ENCODE measurements at regions not wholly inside any gene's neighbourhood (a gene's known extent, or its start where the extent isn't known, plus 50 kb on each side); places are given as distances from the start of the nearest gene placed in this dataset.

DNA sequence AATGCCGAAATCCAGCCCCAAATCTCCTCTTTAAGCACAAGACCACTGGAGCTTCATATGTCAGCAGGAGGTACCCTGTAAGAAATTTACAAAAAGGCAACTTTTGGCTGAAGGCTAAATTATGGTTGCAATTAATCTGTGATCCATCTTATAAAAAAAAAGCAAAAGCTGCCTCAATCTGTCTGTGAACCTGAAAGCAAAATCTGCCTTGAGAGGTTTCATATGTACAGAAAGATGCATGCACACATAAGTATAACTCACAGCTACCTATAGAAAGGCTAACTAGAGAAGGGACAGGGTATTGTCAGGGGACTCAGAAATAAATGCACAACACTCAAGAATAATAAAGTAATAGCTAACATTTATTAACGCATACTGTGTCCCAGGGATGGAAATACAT is 964.2 kb upstream of the ADGRL2 start:
- no peaks in the 10 kb centered on the region for H3K36me3 ChIP-seq (replicated peaks in 1 of 2; ENCODE audit: control insufficient read depth in 1 of 2, insufficient read depth in 2 of 2, low read length in 2 of 2)
- H3K79me2 ChIP-seq (ENCODE audit: insufficient read depth, low read length): no peaks in the 10 kb centered on the region
- no peak overlapping the region for H2AFZ ChIP-seq (ENCODE audit: insufficient read depth, low read depth, low read length, poor library complexity, severe bottlenecking)
- H3K9me3 ChIP-seq (replicated peaks in 1 of 2; ENCODE audit: control insufficient read depth in 1 of 2, insufficient read depth in 1 of 2, low read length in 2 of 2): no peaks in the 10 kb centered on the region
- H3K27me3 ChIP-seq (ENCODE audit: control insufficient read depth in 2 of 2, insufficient read depth in 2 of 2, low read length in 2 of 2): no peaks in the 10 kb centered on the region
- no peak for DNase-seq
- no peak overlapping the region for H3K4me2 ChIP-seq (replicated peaks; ENCODE audit: extremely low read depth, low read length, poor library complexity, severe bottlenecking)
- no CpG with 5 or more reads among the region's 2 CpGs for whole genome bisulfite sequencing (ENCODE audit: insufficient coverage)
- intact Hi-C loops (cut with micrococcal nuclease): no loop called here
- no peak overlapping the region for H3K9ac ChIP-seq (ENCODE audit: insufficient read depth, low read length, poor library complexity, severe bottlenecking)
- TF ChIP-seq, protein P1, sequence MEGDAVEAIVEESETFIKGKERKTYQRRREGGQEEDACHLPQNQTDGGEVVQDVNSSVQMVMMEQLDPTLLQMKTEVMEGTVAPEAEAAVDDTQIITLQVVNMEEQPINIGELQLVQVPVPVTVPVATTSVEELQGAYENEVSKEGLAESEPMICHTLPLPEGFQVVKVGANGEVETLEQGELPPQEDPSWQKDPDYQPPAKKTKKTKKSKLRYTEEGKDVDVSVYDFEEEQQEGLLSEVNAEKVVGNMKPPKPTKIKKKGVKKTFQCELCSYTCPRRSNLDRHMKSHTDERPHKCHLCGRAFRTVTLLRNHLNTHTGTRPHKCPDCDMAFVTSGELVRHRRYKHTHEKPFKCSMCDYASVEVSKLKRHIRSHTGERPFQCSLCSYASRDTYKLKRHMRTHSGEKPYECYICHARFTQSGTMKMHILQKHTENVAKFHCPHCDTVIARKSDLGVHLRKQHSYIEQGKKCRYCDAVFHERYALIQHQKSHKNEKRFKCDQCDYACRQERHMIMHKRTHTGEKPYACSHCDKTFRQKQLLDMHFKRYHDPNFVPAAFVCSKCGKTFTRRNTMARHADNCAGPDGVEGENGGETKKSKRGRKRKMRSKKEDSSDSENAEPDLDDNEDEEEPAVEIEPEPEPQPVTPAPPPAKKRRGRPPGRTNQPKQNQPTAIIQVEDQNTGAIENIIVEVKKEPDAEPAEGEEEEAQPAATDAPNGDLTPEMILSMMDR (IDR thresholded peaks at IDR 0.05): no peak
- no peaks in the 10 kb centered on the region for H4K20me1 ChIP-seq (ENCODE audit: insufficient read depth, low read length)
- no peak overlapping the region for H3K27ac ChIP-seq (ENCODE audit: low read depth in 1 of 2, low read length in 2 of 2)
- H3K4me1 ChIP-seq (ENCODE audit: control insufficient read depth in 1 of 2, insufficient read depth in 2 of 2, low read length in 2 of 2): no peaks in the 10 kb centered on the region
- peaks cover 0 to 3% (median 0%) of the 10 kb centered on the region in 3 donors for H3K27me3 Mint-ChIP-seq (ENCODE audit: low read depth in 3 of 3)
- peaks cover 0 to 7% (median 3%) of the 10 kb centered on the region in 7 donors for H3K9me3 Mint-ChIP-seq
- no peak overlapping the region for H3K4me3 Mint-ChIP-seq
- no peak overlapping the region for H3K27ac Mint-ChIP-seq
- no peaks in the 10 kb centered on the region for H3K36me3 Mint-ChIP-seq
- H3K4me1 Mint-ChIP-seq: no peaks in the 10 kb centered on the region
- no peak overlapping the region for H3K4me3 ChIP-seq (replicated peaks in 1 of 3; ENCODE audit: low read depth in 2 of 3, low read length in 3 of 3)

DNA sequence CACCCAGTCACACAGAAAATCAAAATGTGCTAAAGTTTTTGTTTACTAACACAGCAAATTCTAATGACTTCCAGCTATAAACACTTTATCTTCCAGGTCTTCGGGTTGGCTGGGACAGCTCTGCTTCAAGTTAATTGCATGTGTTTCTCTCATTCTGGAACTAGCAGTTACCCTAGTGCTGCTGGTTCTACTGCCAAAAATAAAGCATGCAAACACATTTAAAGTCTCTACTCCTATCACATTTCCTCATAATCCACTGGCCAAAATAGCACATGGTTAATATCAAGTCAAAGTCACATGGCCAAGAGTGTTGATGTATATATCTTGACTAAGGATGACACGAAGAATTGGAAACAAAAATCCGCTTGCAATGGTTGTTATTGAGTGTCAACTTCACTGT is 973.1 kb upstream of the ADGRL2 start:
- no peaks in the 10 kb centered on the region for H3K27me3 ChIP-seq (ENCODE audit: control insufficient read depth in 2 of 2, insufficient read depth in 2 of 2, low read length in 2 of 2)
- H3K4me1 Mint-ChIP-seq: no peaks in the 10 kb centered on the region
- H3K36me3 ChIP-seq (replicated peaks in 1 of 2; ENCODE audit: control insufficient read depth in 1 of 2, insufficient read depth in 2 of 2, low read length in 2 of 2): no peaks in the 10 kb centered on the region
- no peak for DNase-seq
- H3K27me3 Mint-ChIP-seq (ENCODE audit: low read depth in 3 of 3): no peaks in the 10 kb centered on the region
- peaks cover 0 to 2% of the 10 kb centered on the region in 2 donors for H3K9me3 ChIP-seq (replicated peaks in 1 of 2; ENCODE audit: control insufficient read depth in 1 of 2, insufficient read depth in 1 of 2, low read length in 2 of 2)
- H3K4me2 ChIP-seq (replicated peaks; ENCODE audit: extremely low read depth, low read length, poor library complexity, severe bottlenecking): no peak overlapping the region
- no peaks in the 10 kb centered on the region for H3K4me1 ChIP-seq (ENCODE audit: control insufficient read depth in 1 of 2, insufficient read depth in 2 of 2, low read length in 2 of 2)
- intact Hi-C loops (cut with micrococcal nuclease): no loop called here
- H3K27ac ChIP-seq (ENCODE audit: low read depth in 1 of 2, low read length in 2 of 2): no peak overlapping the region
- peaks cover 0 to 14% (median 4%) of the 10 kb centered on the region in 7 donors for H3K9me3 Mint-ChIP-seq
- no peaks in the 10 kb centered on the region for H3K36me3 Mint-ChIP-seq
- H3K4me3 Mint-ChIP-seq: no peak overlapping the region
- TF ChIP-seq, protein P1 (IDR thresholded peaks at IDR 0.05): no peak
- no peak overlapping the region for H3K27ac Mint-ChIP-seq
- H3K4me3 ChIP-seq (replicated peaks in 1 of 3; ENCODE audit: low read depth in 2 of 3, low read length in 3 of 3): no peak overlapping the region
- H3K79me2 ChIP-seq (ENCODE audit: insufficient read depth, low read length): no peaks in the 10 kb centered on the region
- 63% methylated on average over 1 of the region's 3 CpGs for whole genome bisulfite sequencing (ENCODE audit: insufficient coverage)
- no peak overlapping the region for H2AFZ ChIP-seq (ENCODE audit: insufficient read depth, low read depth, low read length, poor library complexity, severe bottlenecking)
- H3K9ac ChIP-seq (ENCODE audit: insufficient read depth, low read length, poor library complexity, severe bottlenecking): no peak overlapping the region
- no peaks in the 10 kb centered on the region for H4K20me1 ChIP-seq (ENCODE audit: insufficient read depth, low read length)
